ENCODE measurements at regions not wholly inside any gene's neighbourhood (a gene's known extent, or its start where the extent isn't known, plus 50 kb on each side); places are given as distances from the start of the nearest gene placed in this dataset.

DNA sequence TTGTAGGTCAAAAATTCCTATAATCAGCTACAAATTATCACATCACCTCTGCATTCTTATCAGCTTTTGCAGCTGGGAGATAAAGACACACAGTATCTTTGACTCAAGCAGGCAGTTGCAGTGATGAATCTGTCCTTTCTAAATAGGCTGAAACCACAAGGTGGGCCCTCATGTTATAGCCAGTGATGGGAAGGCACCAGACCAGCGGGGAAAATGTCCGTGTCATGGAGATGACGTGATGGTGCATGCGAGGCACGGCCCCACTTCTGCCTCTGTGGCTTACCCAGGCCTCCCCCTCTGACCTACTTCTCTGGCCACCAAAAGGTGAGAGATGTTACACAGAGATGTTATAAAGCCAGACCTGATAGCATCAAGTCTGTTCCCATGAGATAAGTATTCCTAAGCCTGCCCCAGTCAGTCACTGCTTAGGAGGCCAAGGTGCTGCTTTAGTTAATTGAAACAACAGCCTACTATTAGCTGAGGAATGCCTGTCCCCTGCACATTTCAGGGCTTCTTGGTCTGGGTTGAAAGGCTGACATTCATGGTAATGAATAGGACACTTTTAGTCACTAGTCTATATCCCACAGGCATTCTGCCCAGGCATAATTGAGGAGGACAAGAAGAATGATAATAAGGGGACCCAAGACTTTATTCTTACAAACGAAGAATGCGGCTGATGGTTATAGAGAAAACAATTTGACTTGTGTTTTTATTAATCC, 327.9 kb downstream of the LPIN1 start:
- no peak for TF ChIP-seq EZH2 (IDR thresholded peaks at IDR 0.05; ENCODE audit: borderline replicate concordance, insufficient read depth, low read depth, low read length, poor library complexity, severe bottlenecking)
- TF ChIP-seq, protein P1, sequence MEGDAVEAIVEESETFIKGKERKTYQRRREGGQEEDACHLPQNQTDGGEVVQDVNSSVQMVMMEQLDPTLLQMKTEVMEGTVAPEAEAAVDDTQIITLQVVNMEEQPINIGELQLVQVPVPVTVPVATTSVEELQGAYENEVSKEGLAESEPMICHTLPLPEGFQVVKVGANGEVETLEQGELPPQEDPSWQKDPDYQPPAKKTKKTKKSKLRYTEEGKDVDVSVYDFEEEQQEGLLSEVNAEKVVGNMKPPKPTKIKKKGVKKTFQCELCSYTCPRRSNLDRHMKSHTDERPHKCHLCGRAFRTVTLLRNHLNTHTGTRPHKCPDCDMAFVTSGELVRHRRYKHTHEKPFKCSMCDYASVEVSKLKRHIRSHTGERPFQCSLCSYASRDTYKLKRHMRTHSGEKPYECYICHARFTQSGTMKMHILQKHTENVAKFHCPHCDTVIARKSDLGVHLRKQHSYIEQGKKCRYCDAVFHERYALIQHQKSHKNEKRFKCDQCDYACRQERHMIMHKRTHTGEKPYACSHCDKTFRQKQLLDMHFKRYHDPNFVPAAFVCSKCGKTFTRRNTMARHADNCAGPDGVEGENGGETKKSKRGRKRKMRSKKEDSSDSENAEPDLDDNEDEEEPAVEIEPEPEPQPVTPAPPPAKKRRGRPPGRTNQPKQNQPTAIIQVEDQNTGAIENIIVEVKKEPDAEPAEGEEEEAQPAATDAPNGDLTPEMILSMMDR (IDR thresholded peaks at IDR 0.05): no peak

Measured in B cell (primary cell).